Smooth muscle cell (in vitro differentiated cells): ENCODE measurements at regions not wholly inside any gene's neighbourhood (a gene's known extent, or its start where the extent isn't known, plus 50 kb on each side); places are given as distances from the start of the nearest gene placed in this dataset.

Experiments used
- DNase-seq: peaks from one replicate; lab custom pipeline; 2025; ENCODE audit not compliant: unreplicated experiment; lab: John Stamatoyannopoulos, UW
- H2AFZ ChIP-seq: fragments of 200-600 bp; sonication (generic); 2 replicates; pipeline ENCODE4 v1.6.0; 2016; ENCODE audit warnings: antibody characterized with exemption, low read depth, mild to moderate bottlenecking
- H3F3A ChIP-seq: fragments of 200-600 bp; sonication (generic); 2 replicates; pipeline ENCODE4 v1.6.0; 2017; ENCODE audit warnings: antibody characterized with exemption, low read depth
- H3K27ac ChIP-seq: fragments of 200-600 bp; sonication (generic); 2 replicates; pipeline ENCODE4 v1.5.1; 2016; ENCODE audit warnings: low read depth, mild to moderate bottlenecking
- H3K27me3 ChIP-seq: fragments of 200-600 bp; sonication (generic); 2 replicates; pipeline ENCODE4 v1.6.1; 2016; ENCODE audit warnings: low read depth, mild to moderate bottlenecking
- H3K36me3 ChIP-seq: fragments of 200-600 bp; sonication (generic); 2 replicates; pipeline ENCODE4 v1.5.1; 2016; ENCODE audit warnings: low read depth
- H3K4me1 ChIP-seq: fragments of 200-600 bp; sonication (generic); 2 replicates; pipeline ENCODE4 v1.5.1; 2016; ENCODE audit warnings: low read depth
- H3K4me2 ChIP-seq: fragments of 200-600 bp; sonication (generic); 2 replicates; pipeline ENCODE4 v1.6.0; 2016; ENCODE audit warnings: mild to moderate bottlenecking
- H3K4me3 ChIP-seq: fragments of 200-600 bp; sonication (generic); 2 replicates; pipeline ENCODE4 v1.5.1; 2016; ENCODE audit warnings: mild to moderate bottlenecking
- H3K79me2 ChIP-seq: fragments of 200-600 bp; sonication (generic); 2 replicates; pipeline ENCODE4 v1.6.0; 2016; ENCODE audit warnings: low read depth, mild to moderate bottlenecking
- H3K9ac ChIP-seq: fragments of 200-600 bp; sonication (generic); 2 replicates; pipeline ENCODE4 v1.6.0; 2016; ENCODE audit warnings: low read depth
- H3K9me3 ChIP-seq: fragments of 200-600 bp; sonication (generic); replicated peaks from 2 replicates; pipeline ENCODE4 v1.5.1; 2016; ENCODE audit warnings: low read depth
- H4K20me1 ChIP-seq: fragments of 200-600 bp; sonication (generic); 2 replicates; pipeline ENCODE4 v1.6.0; 2016; ENCODE audit warnings: low read depth
- WGBS: methylation state at CpG from one replicate; pipeline ENCODE4 v1.1.7; 2016; ENCODE audit warnings: low lambda C conversion rate; 5-methylcytosine and 5-hydroxymethylcytosine counted together
- TF ChIP-seq, protein P1 (sequence below): fragments of 200-600 bp; sonication (generic); IDR thresholded peaks from 2 replicates; pipeline ENCODE4 v1.5.1; 2017; ENCODE audit warnings: borderline replicate concordance, mild to moderate bottlenecking, antibody characterized with exemption; ENCODE audit not compliant: insufficient read depth, poor library complexity, severe bottlenecking

DNA sequence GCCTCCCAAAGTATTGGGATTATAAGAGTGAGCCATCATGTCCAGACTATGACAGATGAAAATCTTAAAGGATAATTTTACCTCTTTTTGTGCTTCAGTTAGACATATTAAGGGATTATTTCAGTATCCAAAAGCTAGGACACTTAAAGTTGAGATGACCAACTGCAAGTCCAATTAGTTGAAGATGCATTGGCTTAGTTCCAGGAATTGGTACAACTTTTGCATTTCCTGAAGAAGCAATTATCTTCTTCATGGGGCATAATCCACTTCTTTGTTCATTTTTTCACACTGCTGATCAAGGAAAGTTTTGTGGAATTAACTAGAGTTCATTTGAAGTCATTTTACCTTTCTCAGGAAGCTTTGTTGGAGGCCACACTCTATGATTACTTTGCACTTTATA, 72.0 kb upstream of the HECW1 start:
- Histone ChIP-seq H3K36me3 (no peaks in the 10 kb centered on the region), H3K9ac (no peak overlapping the region), H3K4me2 (no peak overlapping the region), H3K79me2 (no peaks in the 10 kb centered on the region), H2AFZ (no peak overlapping the region), H3K9me3 (no peaks in the 10 kb centered on the region), H3F3A (no peaks in the 10 kb centered on the region), H3K27ac (no peak overlapping the region), H3K4me3 (no peak overlapping the region), H3K4me1 (peaks cover 5% of the 10 kb centered on the region), H4K20me1 (no peaks in the 10 kb centered on the region), H3K27me3 (no peaks in the 10 kb centered on the region)
- TF ChIP-seq, protein P1, sequence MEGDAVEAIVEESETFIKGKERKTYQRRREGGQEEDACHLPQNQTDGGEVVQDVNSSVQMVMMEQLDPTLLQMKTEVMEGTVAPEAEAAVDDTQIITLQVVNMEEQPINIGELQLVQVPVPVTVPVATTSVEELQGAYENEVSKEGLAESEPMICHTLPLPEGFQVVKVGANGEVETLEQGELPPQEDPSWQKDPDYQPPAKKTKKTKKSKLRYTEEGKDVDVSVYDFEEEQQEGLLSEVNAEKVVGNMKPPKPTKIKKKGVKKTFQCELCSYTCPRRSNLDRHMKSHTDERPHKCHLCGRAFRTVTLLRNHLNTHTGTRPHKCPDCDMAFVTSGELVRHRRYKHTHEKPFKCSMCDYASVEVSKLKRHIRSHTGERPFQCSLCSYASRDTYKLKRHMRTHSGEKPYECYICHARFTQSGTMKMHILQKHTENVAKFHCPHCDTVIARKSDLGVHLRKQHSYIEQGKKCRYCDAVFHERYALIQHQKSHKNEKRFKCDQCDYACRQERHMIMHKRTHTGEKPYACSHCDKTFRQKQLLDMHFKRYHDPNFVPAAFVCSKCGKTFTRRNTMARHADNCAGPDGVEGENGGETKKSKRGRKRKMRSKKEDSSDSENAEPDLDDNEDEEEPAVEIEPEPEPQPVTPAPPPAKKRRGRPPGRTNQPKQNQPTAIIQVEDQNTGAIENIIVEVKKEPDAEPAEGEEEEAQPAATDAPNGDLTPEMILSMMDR, result no peak
- no peak for DNase-seq

GRCh38 chr7:43041105-43041504, 71.3 kb upstream of the HECW1 start:
- H3K27me3 ChIP-seq, result no peaks in the 10 kb centered on the region
- no peaks in the 10 kb centered on the region for H4K20me1 ChIP-seq
- DNase-seq, result no peak
- no peak overlapping the region for H3K9ac ChIP-seq
- H3K4me1 ChIP-seq, result peaks cover 5% of the 10 kb centered on the region
- H3K4me2 ChIP-seq, result no peak overlapping the region
- H2AFZ ChIP-seq, result no peak overlapping the region
- 87% methylated on average over 2 of the region's 2 CpGs for WGBS
- no peaks in the 10 kb centered on the region for H3K9me3 ChIP-seq
- H3K4me3 ChIP-seq, result no peak overlapping the region
- no peaks in the 10 kb centered on the region for H3F3A ChIP-seq
- no peaks in the 10 kb centered on the region for H3K79me2 ChIP-seq
- H3K36me3 ChIP-seq, result no peaks in the 10 kb centered on the region
- no peak overlapping the region for H3K27ac ChIP-seq
- TF ChIP-seq, protein P1, result no peak

GRCh38 chr7:43041724-43042123, 70.7 kb upstream of the HECW1 start:
- H3K9ac ChIP-seq, result no peak overlapping the region
- no peaks in the 10 kb centered on the region for H3F3A ChIP-seq
- H4K20me1 ChIP-seq, result no peaks in the 10 kb centered on the region
- no peak overlapping the region for H3K27ac ChIP-seq
- no peak overlapping the region for H3K4me2 ChIP-seq
- peaks cover 5% of the 10 kb centered on the region for H3K4me1 ChIP-seq
- TF ChIP-seq, protein P1, result no peak
- H3K9me3 ChIP-seq, result no peaks in the 10 kb centered on the region
- H3K36me3 ChIP-seq, result no peaks in the 10 kb centered on the region
- DNase-seq, result no peak
- H2AFZ ChIP-seq, result no peak overlapping the region
- no peak overlapping the region for H3K4me3 ChIP-seq
- no peaks in the 10 kb centered on the region for H3K27me3 ChIP-seq
- H3K79me2 ChIP-seq, result no peaks in the 10 kb centered on the region

GRCh38 chr7:43042302-43042701, 70.1 kb upstream of the HECW1 start:
- DNase-seq, result no peak
- Histone ChIP-seq H3K27me3 (no peaks in the 10 kb centered on the region), H3K4me1 (peaks cover 5% of the 10 kb centered on the region), H3K27ac (no peak overlapping the region), H3K79me2 (no peaks in the 10 kb centered on the region), H4K20me1 (no peaks in the 10 kb centered on the region), H3K4me2 (no peak overlapping the region), H3K9me3 (no peaks in the 10 kb centered on the region), H2AFZ (no peak overlapping the region), H3K36me3 (no peaks in the 10 kb centered on the region), H3K9ac (no peak overlapping the region), H3F3A (no peaks in the 10 kb centered on the region), H3K4me3 (no peak overlapping the region)
- TF ChIP-seq, protein P1, result no peak
- WGBS, result 41% methylated on average over 3 of the region's 3 CpGs
